ENCODE measurements at regions not wholly inside any gene's neighbourhood (a gene's known extent, or its start where the extent isn't known, plus 50 kb on each side); places are given as distances from the start of the nearest gene placed in this dataset.

- no peaks in the 10 kb centered on the region for H3K9me3 Mint-ChIP-seq
- H3K27me3 Mint-ChIP-seq = no peaks in the 10 kb centered on the region
- no peak overlapping the region for H3K4me3 Mint-ChIP-seq
- no peak overlapping the region for H3K27ac Mint-ChIP-seq
- DNase-seq = no peak
- H3K36me3 Mint-ChIP-seq = no peaks in the 10 kb centered on the region
- H3K4me1 Mint-ChIP-seq = no peaks in the 10 kb centered on the region
Observed at GRCh38 chr2:20542746-20543468, 96.0 kb downstream of the RHOB start.

DNA sequence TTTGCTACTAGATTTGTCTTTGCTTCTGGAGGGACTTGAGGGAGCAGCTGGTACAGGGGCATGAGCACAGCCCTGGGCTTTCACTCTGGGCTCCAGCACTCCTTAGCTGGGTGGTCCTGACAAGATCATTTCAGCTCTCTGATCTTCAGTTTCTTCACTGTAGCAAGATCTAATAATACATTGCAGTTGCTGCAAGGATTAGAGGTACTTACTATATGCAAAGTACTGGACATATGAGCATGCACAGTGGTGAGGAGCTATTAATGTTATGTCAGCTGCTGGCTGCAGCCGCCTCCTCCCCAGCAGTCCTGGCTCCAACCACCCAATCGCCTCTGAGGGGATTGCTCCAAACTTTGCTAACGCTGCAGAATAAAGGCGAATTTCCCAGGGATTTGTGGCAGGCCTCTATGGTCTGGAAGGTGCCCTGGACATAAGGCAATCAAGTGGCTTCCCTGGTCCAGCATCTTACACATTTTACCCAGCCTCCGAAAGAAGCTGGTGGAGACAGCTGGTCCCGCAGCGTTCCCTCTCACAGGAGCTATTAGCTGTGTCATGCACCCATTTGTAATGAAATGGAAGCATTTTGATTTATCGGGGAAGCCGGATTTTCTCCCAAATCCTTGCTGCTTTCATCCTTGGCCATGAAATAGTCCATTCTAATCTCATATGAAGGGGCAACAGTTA is 96.7 kb downstream of the RHOB start:
- no peak overlapping the region for H3K27ac Mint-ChIP-seq
- H3K9me3 Mint-ChIP-seq = no peaks in the 10 kb centered on the region
- no peak for DNase-seq
- no peaks in the 10 kb centered on the region for H3K27me3 Mint-ChIP-seq
- H3K4me3 Mint-ChIP-seq = no peak overlapping the region
- H3K36me3 Mint-ChIP-seq = no peaks in the 10 kb centered on the region
- H3K4me1 Mint-ChIP-seq = no peaks in the 10 kb centered on the region

- no peaks in the 10 kb centered on the region for H3K36me3 Mint-ChIP-seq
- no peak overlapping the region for H3K4me3 Mint-ChIP-seq
- DNase-seq = no peak
- no peaks in the 10 kb centered on the region for H3K27me3 Mint-ChIP-seq
- no peak overlapping the region for H3K27ac Mint-ChIP-seq
- no peaks in the 10 kb centered on the region for H3K4me1 Mint-ChIP-seq
- H3K9me3 Mint-ChIP-seq = no peaks in the 10 kb centered on the region
Observed at GRCh38 chr2:20544153-20544747, 97.4 kb downstream of the RHOB start.

DNA sequence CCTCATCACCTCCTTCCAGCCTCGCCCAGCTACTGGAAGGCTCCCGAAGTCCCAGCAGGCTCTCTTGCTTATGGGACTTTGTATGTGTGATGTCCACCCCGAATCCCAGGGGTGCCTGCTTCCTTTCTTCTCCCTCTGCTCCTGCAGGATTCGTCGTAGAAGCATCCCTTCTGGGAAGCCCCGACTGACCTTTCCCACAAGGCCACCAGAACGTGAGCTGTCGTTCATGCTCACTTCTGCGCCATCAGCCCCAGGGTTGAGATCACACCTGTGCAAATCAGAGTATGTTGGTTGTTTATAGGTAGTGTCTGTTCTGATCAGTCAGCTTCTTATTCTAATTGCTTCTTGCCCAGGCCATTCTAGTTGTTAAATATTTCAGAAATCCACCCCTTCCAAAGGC is 101.8 kb downstream of the HS1BP3 start:
- H3K36me3 Mint-ChIP-seq = no peaks in the 10 kb centered on the region
- H3K4me3 Mint-ChIP-seq = no peak overlapping the region
- no peaks in the 10 kb centered on the region for H3K4me1 Mint-ChIP-seq
- no peaks in the 10 kb centered on the region for H3K9me3 Mint-ChIP-seq
- no peaks in the 10 kb centered on the region for H3K27me3 Mint-ChIP-seq
- H3K27ac Mint-ChIP-seq = no peak overlapping the region
- DNase-seq = no peak

GRCh38 chr2:20549691-20550348 is 101.1 kb downstream of the HS1BP3 start:
- DNase-seq = no peak
- no peak overlapping the region for H3K27ac Mint-ChIP-seq
- no peaks in the 10 kb centered on the region for H3K36me3 Mint-ChIP-seq
- no peaks in the 10 kb centered on the region for H3K9me3 Mint-ChIP-seq
- no peak overlapping the region for H3K4me3 Mint-ChIP-seq
- no peaks in the 10 kb centered on the region for H3K27me3 Mint-ChIP-seq
- no peaks in the 10 kb centered on the region for H3K4me1 Mint-ChIP-seq

DNA sequence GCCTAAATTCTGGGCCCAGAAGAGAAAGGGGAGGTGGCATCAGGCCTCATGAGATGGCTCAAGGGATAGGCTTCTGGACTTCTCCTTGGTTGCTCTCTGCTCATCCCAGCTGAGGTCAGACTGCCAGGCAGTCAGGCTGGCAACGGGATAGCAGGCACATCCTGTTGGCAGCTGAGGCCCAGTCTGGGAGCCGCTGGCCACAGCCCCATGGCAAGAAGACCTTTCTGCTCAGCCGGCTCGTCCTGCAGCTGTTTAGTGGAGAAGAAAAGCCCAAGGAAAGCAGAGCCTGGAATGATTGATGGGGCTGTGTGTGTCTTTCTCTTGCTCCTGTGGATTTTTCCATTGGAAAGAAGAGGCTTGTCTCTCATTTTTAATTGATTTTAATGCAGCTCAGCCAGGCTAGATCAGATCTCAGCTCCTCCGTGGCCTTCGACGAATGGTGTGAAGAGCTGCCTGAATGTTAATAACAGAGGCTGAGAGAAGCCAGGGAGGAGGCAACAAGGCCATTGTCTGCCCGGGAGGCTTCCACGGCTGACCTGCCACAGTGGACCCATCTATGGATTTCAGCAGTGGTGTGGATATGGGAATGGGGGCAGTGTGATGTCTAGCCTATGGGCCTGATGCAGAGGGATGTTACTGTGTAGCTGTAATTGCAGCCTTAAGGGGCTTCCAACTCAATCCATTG is 99.5 kb downstream of the HS1BP3 start:
- H3K9me3 Mint-ChIP-seq = no peaks in the 10 kb centered on the region
- H3K27ac Mint-ChIP-seq = no peak overlapping the region
- DNase-seq = no peak
- H3K27me3 Mint-ChIP-seq = no peaks in the 10 kb centered on the region
- no peak overlapping the region for H3K4me3 Mint-ChIP-seq
- H3K4me1 Mint-ChIP-seq = no peaks in the 10 kb centered on the region
- H3K36me3 Mint-ChIP-seq = no peaks in the 10 kb centered on the region

DNA sequence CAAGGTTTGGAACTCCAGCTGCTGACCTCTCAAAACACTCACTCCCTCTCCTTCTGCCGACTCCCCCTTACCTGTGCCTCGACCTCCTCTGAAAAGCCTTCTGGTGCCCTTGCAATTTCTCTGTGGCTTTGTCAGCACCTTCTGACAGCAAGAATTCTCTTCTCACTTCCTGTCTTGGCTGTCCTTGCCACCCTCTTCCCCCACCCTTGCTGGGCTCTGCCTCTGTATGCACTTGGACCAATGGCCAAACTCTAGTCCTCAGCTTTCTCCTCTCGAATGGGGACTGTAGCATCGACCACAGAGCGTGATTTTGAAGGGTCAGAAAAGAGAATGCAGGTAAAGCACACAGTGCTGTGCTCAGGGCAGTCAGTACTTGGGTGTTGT is 99.0 kb downstream of the HS1BP3 start:
- no peak for DNase-seq
- Mint-ChIP-seq H3K36me3 (no peaks in the 10 kb centered on the region), H3K9me3 (no peaks in the 10 kb centered on the region), H3K4me1 (no peaks in the 10 kb centered on the region), H3K27ac (no peak overlapping the region), H3K4me3 (no peak overlapping the region), H3K27me3 (peaks cover 2% of the 10 kb centered on the region)

DNA sequence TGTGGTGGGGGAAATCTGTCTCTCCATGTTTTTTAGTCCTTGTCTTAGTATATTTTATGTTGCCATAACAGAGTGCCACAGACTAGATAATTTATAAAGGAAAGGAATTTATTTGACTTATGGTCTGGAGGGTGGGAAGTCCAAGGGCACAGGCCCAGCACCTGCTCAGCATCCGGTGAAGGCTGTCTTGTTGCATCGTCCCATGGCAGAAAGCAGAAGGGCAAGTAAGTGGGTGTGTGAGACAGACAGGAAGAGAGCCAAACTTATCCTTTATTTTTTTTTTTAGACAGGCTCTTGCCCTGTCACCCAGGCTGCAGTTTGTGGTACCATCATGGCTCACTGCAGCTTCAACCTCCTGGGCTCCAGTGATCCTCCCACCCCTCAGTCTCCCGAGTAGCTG is 98.1 kb downstream of the HS1BP3 start:
- no peak overlapping the region for H3K4me3 Mint-ChIP-seq
- H3K27ac Mint-ChIP-seq = no peak overlapping the region
- peaks cover 3% of the 10 kb centered on the region for H3K27me3 Mint-ChIP-seq
- H3K9me3 Mint-ChIP-seq = no peaks in the 10 kb centered on the region
- DNase-seq = no peak
- no peaks in the 10 kb centered on the region for H3K36me3 Mint-ChIP-seq
- H3K4me1 Mint-ChIP-seq = no peaks in the 10 kb centered on the region

DNA sequence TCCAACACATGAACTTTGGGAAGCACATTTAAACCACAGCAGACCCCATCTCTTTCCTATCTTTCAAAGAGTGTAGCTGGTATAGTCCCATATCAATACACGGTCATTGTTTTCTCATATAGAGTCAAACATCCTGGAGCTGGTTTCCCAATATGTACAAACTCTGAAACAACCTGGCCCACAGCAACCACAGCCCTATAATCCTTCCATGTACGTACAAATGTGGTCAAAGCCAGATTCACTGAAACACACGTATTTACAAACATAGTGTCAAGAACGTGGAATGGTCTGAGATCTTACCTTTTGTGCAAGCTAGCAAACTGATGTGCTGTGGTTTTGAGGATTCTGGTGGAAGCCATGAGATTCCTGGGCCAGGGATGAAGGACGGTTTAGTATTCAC is 97.3 kb downstream of the HS1BP3 start:
- Mint-ChIP-seq H3K27me3 (peaks cover 3% of the 10 kb centered on the region), H3K27ac (no peak overlapping the region), H3K4me1 (no peaks in the 10 kb centered on the region), H3K9me3 (no peaks in the 10 kb centered on the region), H3K4me3 (no peak overlapping the region), H3K36me3 (no peaks in the 10 kb centered on the region)
- DNase-seq = no peak

- H3K27ac Mint-ChIP-seq = no peak overlapping the region
- no peak for DNase-seq
- no peaks in the 10 kb centered on the region for H3K36me3 Mint-ChIP-seq
- peaks cover 3% of the 10 kb centered on the region for H3K27me3 Mint-ChIP-seq
- no peaks in the 10 kb centered on the region for H3K4me1 Mint-ChIP-seq
- no peak overlapping the region for H3K4me3 Mint-ChIP-seq
- no peaks in the 10 kb centered on the region for H3K9me3 Mint-ChIP-seq
Observed at GRCh38 chr2:20555954-20556353, 94.9 kb downstream of the HS1BP3 start.

GRCh38 chr2:20556756-20557155 is 94.1 kb downstream of the HS1BP3 start:
- Mint-ChIP-seq H3K9me3 (no peaks in the 10 kb centered on the region), H3K4me3 (no peak overlapping the region), H3K36me3 (no peaks in the 10 kb centered on the region), H3K4me1 (no peaks in the 10 kb centered on the region), H3K27ac (no peak overlapping the region), H3K27me3 (peaks cover 3% of the 10 kb centered on the region)
- no peak for DNase-seq

- Mint-ChIP-seq H3K36me3 (no peaks in the 10 kb centered on the region), H3K4me1 (no peaks in the 10 kb centered on the region), H3K27me3 (peaks cover 3% of the 10 kb centered on the region), H3K9me3 (no peaks in the 10 kb centered on the region), H3K4me3 (no peak overlapping the region), H3K27ac (no peak overlapping the region)
- DNase-seq = no peak
Observed at GRCh38 chr2:20557226-20557625, 93.7 kb downstream of the HS1BP3 start.

- no peaks in the 10 kb centered on the region for H3K36me3 Mint-ChIP-seq
- H3K4me3 Mint-ChIP-seq = no peak overlapping the region
- peaks cover 3% of the 10 kb centered on the region for H3K27me3 Mint-ChIP-seq
- H3K4me1 Mint-ChIP-seq = no peaks in the 10 kb centered on the region
- no peak overlapping the region for H3K27ac Mint-ChIP-seq
- no peak for DNase-seq
- no peaks in the 10 kb centered on the region for H3K9me3 Mint-ChIP-seq
Observed at GRCh38 chr2:20557635-20558034, 93.3 kb downstream of the HS1BP3 start.

GRCh38 chr2:20558391-20559150 is 92.3 kb downstream of the HS1BP3 start:
- Mint-ChIP-seq H3K27ac (no peak overlapping the region), H3K27me3 (peaks cover 3% of the 10 kb centered on the region), H3K4me3 (no peak overlapping the region), H3K4me1 (no peaks in the 10 kb centered on the region), H3K9me3 (no peaks in the 10 kb centered on the region), H3K36me3 (no peaks in the 10 kb centered on the region)
- no peak for DNase-seq
